ENCODE measurements at regions not wholly inside any gene's neighbourhood (a gene's known extent, or its start where the extent isn't known, plus 50 kb on each side); places are given as distances from the start of the nearest gene placed in this dataset.
"Not testable (repeated sequence)": the region's sequence is repeated elsewhere in the genome, so short reads cannot be mapped to it uniquely, and the experiment has no call there.

- H3F3A ChIP-seq (replicated peaks; ENCODE audit: insufficient read depth); DNase-seq; H3K36me3 ChIP-seq (replicated peaks in 1 of 2; ENCODE audit: control insufficient read depth in 1 of 2, insufficient read depth in 2 of 2, low read length in 1 of 2); H3K4me1 ChIP-seq (ENCODE audit: control insufficient read depth in 1 of 2, insufficient read depth in 2 of 2, low read depth in 1 of 2, low read length in 1 of 2); H3K27ac ChIP-seq (ENCODE audit: low read depth in 2 of 2, low read length in 1 of 2); POLR2A ChIA-PET; H3K9ac ChIP-seq; H3K79me2 ChIP-seq (ENCODE audit: insufficient read depth); H3K9me2 ChIP-seq; H2AFZ ChIP-seq (ENCODE audit: low read depth); H3K4me3 ChIP-seq (ENCODE audit: low read depth in 2 of 2, low read length in 1 of 2); H3K4me2 ChIP-seq; H3K27me3 ChIP-seq (ENCODE audit: insufficient read depth); H3K9me3 ChIP-seq; H4K20me1 ChIP-seq (ENCODE audit: insufficient read depth); CTCF ChIA-PET: not testable (repeated sequence)
- WGBS (ENCODE audit: low lambda C conversion rate) = 0% methylated on average over 1 of the region's 15 CpGs
Observed at GRCh38 chr5:176034407-176035200, 66.5 kb upstream of the THOC3 start.

GRCh38 chr5:176035201-176035530 is 67.1 kb upstream of the THOC3 start:
- H4K20me1 ChIP-seq (ENCODE audit: insufficient read depth); H3K4me2 ChIP-seq; H3K79me2 ChIP-seq (ENCODE audit: insufficient read depth); CTCF ChIA-PET; H2AFZ ChIP-seq (ENCODE audit: low read depth); H3F3A ChIP-seq (replicated peaks; ENCODE audit: insufficient read depth); POLR2A ChIA-PET; H3K9me3 ChIP-seq; H3K4me3 ChIP-seq (ENCODE audit: low read depth in 2 of 2, low read length in 1 of 2); H3K36me3 ChIP-seq (replicated peaks in 1 of 2; ENCODE audit: control insufficient read depth in 1 of 2, insufficient read depth in 2 of 2, low read length in 1 of 2); H3K9me2 ChIP-seq; DNase-seq; H3K27ac ChIP-seq (ENCODE audit: low read depth in 2 of 2, low read length in 1 of 2); H3K9ac ChIP-seq; H3K27me3 ChIP-seq (ENCODE audit: insufficient read depth); H3K4me1 ChIP-seq (ENCODE audit: control insufficient read depth in 1 of 2, insufficient read depth in 2 of 2, low read depth in 1 of 2, low read length in 1 of 2): not testable (repeated sequence)
- 77% methylated on average over 6 of the region's 12 CpGs for WGBS (ENCODE audit: low lambda C conversion rate)

GRCh38 chr5:176035816-176036308 is 67.7 kb upstream of the THOC3 start:
- DNase-seq; POLR2A ChIA-PET; H3K4me1 ChIP-seq (ENCODE audit: control insufficient read depth in 1 of 2, insufficient read depth in 2 of 2, low read depth in 1 of 2, low read length in 1 of 2); H3K36me3 ChIP-seq (replicated peaks in 1 of 2; ENCODE audit: control insufficient read depth in 1 of 2, insufficient read depth in 2 of 2, low read length in 1 of 2); H3K9me3 ChIP-seq; H3K27me3 ChIP-seq (ENCODE audit: insufficient read depth); H3K4me3 ChIP-seq (ENCODE audit: low read depth in 2 of 2, low read length in 1 of 2); CTCF ChIA-PET; H3K79me2 ChIP-seq (ENCODE audit: insufficient read depth); H3K27ac ChIP-seq (ENCODE audit: low read depth in 2 of 2, low read length in 1 of 2); H3K4me2 ChIP-seq; H4K20me1 ChIP-seq (ENCODE audit: insufficient read depth); H3K9ac ChIP-seq; H2AFZ ChIP-seq (ENCODE audit: low read depth); H3K9me2 ChIP-seq; H3F3A ChIP-seq (replicated peaks; ENCODE audit: insufficient read depth): not testable (repeated sequence)
- 74% methylated on average over 13 of the region's 16 CpGs for WGBS (ENCODE audit: low lambda C conversion rate)

GRCh38 chr5:176036391-176036790 is 68.3 kb upstream of the THOC3 start:
- H4K20me1 ChIP-seq (ENCODE audit: insufficient read depth); DNase-seq; H3K79me2 ChIP-seq (ENCODE audit: insufficient read depth); H3K4me3 ChIP-seq (ENCODE audit: low read depth in 2 of 2, low read length in 1 of 2); H3K36me3 ChIP-seq (replicated peaks in 1 of 2; ENCODE audit: control insufficient read depth in 1 of 2, insufficient read depth in 2 of 2, low read length in 1 of 2); POLR2A ChIA-PET; H3F3A ChIP-seq (replicated peaks; ENCODE audit: insufficient read depth); H3K27ac ChIP-seq (ENCODE audit: low read depth in 2 of 2, low read length in 1 of 2); H3K9me2 ChIP-seq; H3K9ac ChIP-seq; H3K9me3 ChIP-seq; H3K4me1 ChIP-seq (ENCODE audit: control insufficient read depth in 1 of 2, insufficient read depth in 2 of 2, low read depth in 1 of 2, low read length in 1 of 2); H2AFZ ChIP-seq (ENCODE audit: low read depth); H3K27me3 ChIP-seq (ENCODE audit: insufficient read depth); CTCF ChIA-PET; H3K4me2 ChIP-seq: not testable (repeated sequence)
- WGBS (ENCODE audit: low lambda C conversion rate) = 73% methylated on average over 14 of the region's 16 CpGs

- H2AFZ ChIP-seq (ENCODE audit: low read depth); H3K9me3 ChIP-seq; H4K20me1 ChIP-seq (ENCODE audit: insufficient read depth); H3K79me2 ChIP-seq (ENCODE audit: insufficient read depth); H3K36me3 ChIP-seq (replicated peaks in 1 of 2; ENCODE audit: control insufficient read depth in 1 of 2, insufficient read depth in 2 of 2, low read length in 1 of 2); H3K27me3 ChIP-seq (ENCODE audit: insufficient read depth); H3K4me1 ChIP-seq (ENCODE audit: control insufficient read depth in 1 of 2, insufficient read depth in 2 of 2, low read depth in 1 of 2, low read length in 1 of 2); H3K27ac ChIP-seq (ENCODE audit: low read depth in 2 of 2, low read length in 1 of 2); H3K9me2 ChIP-seq; H3K9ac ChIP-seq; DNase-seq; H3K4me2 ChIP-seq; H3F3A ChIP-seq (replicated peaks; ENCODE audit: insufficient read depth); H3K4me3 ChIP-seq (ENCODE audit: low read depth in 2 of 2, low read length in 1 of 2); POLR2A ChIA-PET; CTCF ChIA-PET: not testable (repeated sequence)
- 34% methylated on average over 5 of the region's 5 CpGs for WGBS (ENCODE audit: low lambda C conversion rate)
Observed at GRCh38 chr5:176037190-176037589, 69.1 kb upstream of the THOC3 start.

- H3K79me2 ChIP-seq (ENCODE audit: insufficient read depth); POLR2A ChIA-PET; H4K20me1 ChIP-seq (ENCODE audit: insufficient read depth); H3F3A ChIP-seq (replicated peaks; ENCODE audit: insufficient read depth); H3K9me3 ChIP-seq; H3K36me3 ChIP-seq (replicated peaks in 1 of 2; ENCODE audit: control insufficient read depth in 1 of 2, insufficient read depth in 2 of 2, low read length in 1 of 2); DNase-seq; H3K4me1 ChIP-seq (ENCODE audit: control insufficient read depth in 1 of 2, insufficient read depth in 2 of 2, low read depth in 1 of 2, low read length in 1 of 2); H3K27ac ChIP-seq (ENCODE audit: low read depth in 2 of 2, low read length in 1 of 2); H3K9me2 ChIP-seq; H2AFZ ChIP-seq (ENCODE audit: low read depth); H3K27me3 ChIP-seq (ENCODE audit: insufficient read depth); H3K9ac ChIP-seq; CTCF ChIA-PET; H3K4me3 ChIP-seq (ENCODE audit: low read depth in 2 of 2, low read length in 1 of 2); H3K4me2 ChIP-seq: not testable (repeated sequence)
- WGBS (ENCODE audit: low lambda C conversion rate) = 23% methylated on average over 11 of the region's 12 CpGs
Observed at GRCh38 chr5:176040105-176040801, 72.1 kb upstream of the THOC3 start.
